H9 (cell line): ENCODE measurements at regions not wholly inside any gene's neighbourhood (a gene's known extent, or its start where the extent isn't known, plus 50 kb on each side); places are given as distances from the start of the nearest gene placed in this dataset.

Experiments
- DNase-seq: peaks from one replicate; pipeline ENCODE4 v3.0.0-alpha.2; 2017
- H2AFZ ChIP-seq: one replicate; pipeline ENCODE4 v1.6.1; 2013; ENCODE audit warnings: mild to moderate bottlenecking, low read length, control low read depth, moderate library complexity
- H2AK5ac ChIP-seq: 2 replicates; pipeline ENCODE4 v1.6.1; 2013; ENCODE audit warnings: low read length, control low read depth, mixed read lengths; ENCODE audit not compliant: insufficient read length
- H2BK120ac ChIP-seq: one replicate; pipeline ENCODE4 v1.6.1; 2013; ENCODE audit warnings: low read depth, mild to moderate bottlenecking, low read length, control low read depth, inconsistent platforms; ENCODE audit not compliant: poor library complexity, severe bottlenecking
- H2BK12ac ChIP-seq: 2 replicates; pipeline ENCODE4 v1.6.1; 2013; ENCODE audit warnings: low read length, control low read depth, mixed read lengths, low read depth; ENCODE audit not compliant: insufficient read length
- H2BK15ac ChIP-seq: 2 replicates; pipeline ENCODE4 v1.6.1; 2013; ENCODE audit warnings: low read depth, low read length, control low read depth
- H2BK20ac ChIP-seq: one replicate; pipeline ENCODE4 v1.6.1; 2013; ENCODE audit warnings: low read depth, mild to moderate bottlenecking, low read length, control low read depth, inconsistent platforms; ENCODE audit not compliant: poor library complexity, severe bottlenecking
- H2BK5ac ChIP-seq: 2 replicates; pipeline ENCODE4 v1.6.1; 2013; ENCODE audit warnings: low read length, control low read depth, mixed read lengths; ENCODE audit not compliant: insufficient read length
- H3K14ac ChIP-seq: 2 replicates; pipeline ENCODE4 v1.6.1; 2013; ENCODE audit warnings: low read length, control low read depth; ENCODE audit not compliant: insufficient read depth
- H3K18ac ChIP-seq: 2 replicates; pipeline ENCODE4 v1.6.1; 2013; ENCODE audit warnings: low read depth, mild to moderate bottlenecking, mixed read lengths, low read length, control low read depth; ENCODE audit not compliant: insufficient read length
- H3K23ac ChIP-seq: 2 replicates; pipeline ENCODE4 v1.6.1; 2013; ENCODE audit warnings: low read length, control low read depth, mixed read lengths, low read depth; ENCODE audit not compliant: insufficient read length
- H3K23me2 ChIP-seq: 2 replicates; pipeline ENCODE4 v1.6.1; 2013; ENCODE audit warnings: low read depth, mild to moderate bottlenecking, mixed read lengths, low read length, control low read depth; ENCODE audit not compliant: insufficient read length, poor library complexity, severe bottlenecking
- H3K27ac ChIP-seq: 2 replicates; pipeline ENCODE4 v1.5.1; 2013; ENCODE audit warnings: low read length, control low read depth, mixed read lengths, low read depth; ENCODE audit not compliant: insufficient read length
- H3K27me3 ChIP-seq: 2 replicates; pipeline ENCODE4 v1.6.1; 2013; ENCODE audit warnings: low read length, control low read depth, inconsistent platforms; ENCODE audit not compliant: insufficient read depth
- H3K4ac ChIP-seq: 2 replicates; pipeline ENCODE4 v1.6.1; 2013; ENCODE audit warnings: low read depth, mild to moderate bottlenecking, control low read depth, inconsistent platforms, low read length, moderate library complexity
- H3K4me1 ChIP-seq: 2 replicates; pipeline ENCODE4 v1.6.1; 2013; ENCODE audit warnings: low read length, control low read depth, inconsistent platforms; ENCODE audit not compliant: insufficient read depth
- H3K4me2 ChIP-seq: 2 replicates; pipeline ENCODE4 v1.6.1; 2013; ENCODE audit warnings: low read length, control low read depth, mixed read lengths; ENCODE audit not compliant: insufficient read length, insufficient read depth
- H3K56ac ChIP-seq: 2 replicates; pipeline ENCODE4 v1.6.1; 2013; ENCODE audit warnings: low read depth, mild to moderate bottlenecking, mixed read lengths, low read length, control low read depth; ENCODE audit not compliant: insufficient read length
- H3K79me1 ChIP-seq: 2 replicates; pipeline ENCODE4 v1.6.1; 2013; ENCODE audit warnings: low read depth, mild to moderate bottlenecking, moderate library complexity, low read length, control low read depth, inconsistent platforms; ENCODE audit not compliant: insufficient read depth, poor library complexity, severe bottlenecking
- H3K79me2 ChIP-seq: 2 replicates; pipeline ENCODE4 v1.6.1; 2013; ENCODE audit warnings: low read length, control low read depth, inconsistent platforms; ENCODE audit not compliant: insufficient read depth
- H3K9ac ChIP-seq: 2 replicates; pipeline ENCODE4 v1.6.1; 2013; ENCODE audit warnings: low read length, control low read depth, mixed read lengths; ENCODE audit not compliant: insufficient read length; ENCODE audit errors: extremely low read depth
- H3K9me3 ChIP-seq: one replicate; pipeline ENCODE4 v1.6.1; 2013; ENCODE audit warnings: low read depth, low read length, inconsistent platforms; ENCODE audit not compliant: control insufficient read depth
- H3T11ph ChIP-seq: one replicate; pipeline ENCODE4 v1.6.1; 2013; ENCODE audit warnings: mild to moderate bottlenecking, low read length, control low read depth, inconsistent platforms
- H4K20me1 ChIP-seq: one replicate; pipeline ENCODE4 v1.6.1; 2013; ENCODE audit not compliant: control insufficient read depth, insufficient read length, insufficient read depth
- H4K5ac ChIP-seq: 2 replicates; pipeline ENCODE4 v1.6.1; 2013; ENCODE audit warnings: low read depth, mild to moderate bottlenecking, mixed read lengths, low read length, control low read depth; ENCODE audit not compliant: insufficient read length
- H4K8ac ChIP-seq: replicated peaks from 2 replicates; pipeline ENCODE4 v1.6.1; 2013; ENCODE audit warnings: low read length, control low read depth, mixed read lengths, low read depth; ENCODE audit not compliant: insufficient read length
- H4K91ac ChIP-seq: 2 replicates; pipeline ENCODE4 v1.6.1; 2013; ENCODE audit warnings: low read depth, mild to moderate bottlenecking, moderate library complexity, mixed read lengths, low read length, control low read depth; ENCODE audit not compliant: insufficient read length
- H3K27ac Mint-ChIP-seq, 3 experiments: 2 replicates in 2 of 3; 3 replicates in 1 of 3; pipeline ENCODE4 v1.8.0; 2020 to 2021; ENCODE audit warnings: mixed read lengths in 3 of 3, mild to moderate bottlenecking in 1 of 3, moderate library complexity in 1 of 3
- H3K27me3 Mint-ChIP-seq: 2 replicates; pipeline ENCODE4 v1.8.0; 2021; ENCODE audit warnings: low read depth, mild to moderate bottlenecking, moderate library complexity, mixed read lengths
- H3K36me3 Mint-ChIP-seq, 3 experiments: 2 replicates in 2 of 3; 3 replicates in 1 of 3; pipeline ENCODE4 v1.8.0; 2020 to 2021; ENCODE audit warnings: low read depth in 3 of 3, mixed read lengths in 3 of 3; ENCODE audit not compliant: insufficient read depth in 1 of 3
- H3K4me1 Mint-ChIP-seq, 2 experiments: 2 replicates each; pipeline ENCODE4 v1.8.0; 2020; ENCODE audit warnings: mixed read lengths in 2 of 2
- H3K4me3 Mint-ChIP-seq, 2 experiments: 2 replicates in 1 of 2; 3 replicates in 1 of 2; pipeline ENCODE4 v1.8.0; 2020 to 2021; ENCODE audit warnings: mild to moderate bottlenecking in 2 of 2, mixed read lengths in 2 of 2, moderate library complexity in 1 of 2
- H3K9me3 Mint-ChIP-seq, 2 experiments: 2 replicates in 1 of 2; 3 replicates in 1 of 2; pipeline ENCODE4 v1.8.0; 2020; ENCODE audit warnings: mild to moderate bottlenecking in 2 of 2, mixed read lengths in 2 of 2, moderate library complexity in 1 of 2
- CTCF ChIP-seq: fragments of 200-600 bp; sonication (generic); conservative IDR thresholded peaks from 3 replicates; pipeline ENCODE4 v1.8.0; 2021; ENCODE audit warnings: antibody characterized with exemption, mild to moderate bottlenecking
- WGBS: extraction: QIAGEN DNeasy Blood & Tissue Kit; methylation state at CpG from one replicate; pipeline ENCODE4 v1.1.7; 2013; ENCODE audit warnings: missing lambda C conversion rate, low lambda C conversion rate, mixed read lengths; ENCODE audit not compliant: insufficient read length; ENCODE audit errors: extremely low coverage; 5-methylcytosine and 5-hydroxymethylcytosine counted together

- Histone ChIP-seq H2BK15ac (no peak overlapping the region), H3K9me3 (no peaks in the 10 kb centered on the region), H2BK120ac (no peak overlapping the region), H4K20me1 (no peaks in the 10 kb centered on the region), H3K27ac (no peak overlapping the region), H2AK5ac (no peak overlapping the region), H4K8ac (no peak overlapping the region), H2BK5ac (no peak overlapping the region), H3K4ac (no peak overlapping the region), H2BK20ac (no peak overlapping the region), H3T11ph (no peak overlapping the region), H3K4me2 (no peak overlapping the region), H3K18ac (no peak overlapping the region), H2BK12ac (no peak overlapping the region), H4K91ac (no peak overlapping the region), H3K56ac (no peak overlapping the region), H3K4me1 (no peaks in the 10 kb centered on the region), H3K79me1 (no peaks in the 10 kb centered on the region), H3K9ac (no peak overlapping the region), H2AFZ (no peak overlapping the region), H3K14ac (no peak overlapping the region), H3K79me2 (no peaks in the 10 kb centered on the region), H4K5ac (no peak overlapping the region), H3K23ac (no peak overlapping the region), H3K27me3 (no peaks in the 10 kb centered on the region), H3K23me2 (no peaks in the 10 kb centered on the region)
- no peak for DNase-seq
- Mint-ChIP-seq H3K27me3 (peaks cover 14% of the 10 kb centered on the region; the same call in 1 of the 2 replicates), H3K4me3 (no peak overlapping the region), H3K4me1 (no peaks in the 10 kb centered on the region), H3K9me3 (peaks cover 20 to 27% of the 10 kb centered on the region in 2 experiments), H3K27ac (no peak overlapping the region; a peak in 1 of 7 replicates), H3K36me3 (peaks cover 8 to 19% (median 14%) of the 10 kb centered on the region in 3 experiments)
- WGBS = no CpG with 5 or more reads among the region's 6 CpGs
- TF ChIP-seq CTCF = no peak
Measured at GRCh38 chr18:47448956-47449355, 197.5 kb upstream of the SKOR2 start.
